NCI-H345 (cell line): ENCODE measurements at regions not wholly inside any gene's neighbourhood (a gene's known extent, or its start where the extent isn't known, plus 50 kb on each side); places are given as distances from the start of the nearest gene placed in this dataset.
A peak's percentile ranks its signal among the peaks of the same experiment; 100 is the strongest.
"Not testable (repeated sequence)": the region's sequence is repeated elsewhere in the genome, so short reads cannot be mapped to it uniquely, and the experiment has no call there.

ENCODE experiments used
- DNase-seq: peaks from one replicate; lab custom pipeline; 2025; lab: John Stamatoyannopoulos, UW

- no peak for DNase-seq
These were observed 125.1 kb upstream of the FAM204A start for GRCh38 chr10:118467200-118467599.

DNA sequence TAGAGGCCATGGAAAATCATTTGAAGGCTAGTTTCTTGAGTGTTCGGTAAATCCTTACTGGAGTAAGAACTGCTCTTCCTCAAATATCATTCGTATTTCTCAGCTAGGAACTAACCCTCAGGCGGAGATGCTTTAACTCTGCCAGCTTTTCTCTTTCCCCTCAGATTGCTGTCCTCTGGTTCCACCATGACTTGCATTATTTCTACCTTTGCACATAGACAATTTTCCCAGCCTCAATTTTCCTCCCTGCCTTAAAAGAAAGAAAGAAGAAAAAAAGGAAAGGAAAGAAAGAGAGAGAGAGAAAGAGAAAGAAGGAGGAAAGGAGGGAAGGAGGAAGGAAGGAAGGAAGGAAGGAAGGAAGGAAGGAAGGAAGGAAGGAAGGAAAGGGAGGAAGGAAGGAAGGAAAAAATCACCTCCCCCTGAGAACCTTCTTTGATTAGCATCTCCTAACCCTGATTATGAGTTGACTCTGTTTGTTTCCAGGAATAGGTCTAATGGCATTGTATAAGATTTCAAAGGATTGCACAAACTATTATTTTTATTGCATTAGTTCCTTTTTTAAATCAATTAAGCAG is 123.3 kb upstream of the FAM204A start:
- DNase-seq: no peak

GRCh38 chr10:118463740-118464139 is 121.6 kb upstream of the FAM204A start:
- no peak for DNase-seq

DNA sequence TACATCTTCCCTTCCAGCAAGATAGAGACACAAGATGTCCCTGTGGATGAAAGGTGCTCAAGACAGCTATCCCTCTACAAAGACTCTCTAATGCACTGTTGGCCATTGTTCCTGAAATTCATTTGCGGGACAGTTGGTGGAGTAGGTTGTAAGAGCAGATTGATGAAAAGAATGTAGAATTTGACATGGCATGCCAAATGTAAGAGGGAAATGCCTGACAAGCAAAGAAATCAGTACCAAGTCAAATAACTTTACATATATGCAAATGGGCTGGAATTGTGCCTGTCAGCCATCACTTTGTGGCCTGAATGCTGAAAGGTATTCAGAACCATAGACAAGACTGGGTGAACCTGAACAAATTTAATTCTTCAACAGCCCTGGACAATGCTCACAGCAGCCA is 120.3 kb upstream of the FAM204A start:
- no peak for DNase-seq

- peak; percentile 71 for DNase-seq
These were observed 117.6 kb upstream of the FAM204A start for GRCh38 chr10:118459642-118460193.

GRCh38 chr10:118458957-118459641 is 117.0 kb upstream of the FAM204A start:
- DNase-seq: no peak

GRCh38 chr10:118457824-118458428 is 115.8 kb upstream of the FAM204A start:
- DNase-seq: no peak

GRCh38 chr10:118455181-118455695 is 113.1 kb upstream of the FAM204A start:
- no peak for DNase-seq

- DNase-seq: no peak
These were observed 112.1 kb upstream of the FAM204A start for GRCh38 chr10:118454211-118454610.

GRCh38 chr10:118452098-118452497 is 110.0 kb upstream of the FAM204A start:
- no peak for DNase-seq

DNA sequence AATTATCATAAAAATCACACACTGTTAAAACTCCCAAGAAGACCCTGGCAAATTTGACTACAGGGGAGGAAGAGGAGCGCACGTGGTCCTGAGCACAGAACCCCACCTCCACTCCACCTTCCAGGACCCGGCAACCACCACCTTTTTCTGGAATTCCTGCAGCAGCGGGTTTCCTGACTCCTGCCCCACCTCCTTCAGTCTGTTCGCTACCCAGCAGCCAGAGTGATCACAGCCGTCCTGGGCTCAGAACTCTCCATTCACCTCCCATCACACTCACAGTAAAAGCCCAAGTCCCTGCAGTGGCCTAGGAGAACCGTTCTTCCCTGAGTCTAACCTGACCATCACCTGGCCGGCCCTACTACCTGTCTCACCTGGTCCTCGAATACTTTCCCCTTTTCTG is 107.4 kb upstream of the FAM204A start:
- no peak for DNase-seq

GRCh38 chr10:118448744-118449143 is 106.6 kb upstream of the FAM204A start:
- DNase-seq: no peak

GRCh38 chr10:118447478-118448270 is 105.5 kb upstream of the FAM204A start:
- DNase-seq: no peak

GRCh38 chr10:118445535-118445934 is 103.4 kb upstream of the FAM204A start:
- no peak for DNase-seq

GRCh38 chr10:118444069-118444468 is 101.9 kb upstream of the FAM204A start:
- no peak for DNase-seq

DNA sequence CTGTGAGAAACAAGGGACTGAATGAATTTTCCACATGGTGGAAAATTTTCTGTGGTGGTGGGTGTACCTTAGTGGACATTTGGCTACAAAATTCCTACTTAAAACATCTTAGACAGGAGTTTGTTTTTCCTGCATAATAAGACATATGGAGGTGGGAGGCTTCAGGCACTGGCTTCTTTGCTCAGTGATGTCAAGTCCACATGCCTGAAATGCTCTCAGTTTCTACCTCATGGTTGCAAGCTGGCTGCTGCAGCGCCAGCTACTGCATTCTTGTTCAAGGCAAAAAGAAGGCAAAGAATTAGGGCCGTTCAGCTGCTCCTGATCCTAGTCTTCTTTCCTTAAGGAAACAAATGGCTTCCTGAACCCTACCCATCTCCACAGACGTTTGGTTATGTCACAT is 99.9 kb upstream of the FAM204A start:
- no peak for DNase-seq

- DNase-seq: no peak
These were observed 97.7 kb upstream of the FAM204A start for GRCh38 chr10:118439824-118440223.

DNA sequence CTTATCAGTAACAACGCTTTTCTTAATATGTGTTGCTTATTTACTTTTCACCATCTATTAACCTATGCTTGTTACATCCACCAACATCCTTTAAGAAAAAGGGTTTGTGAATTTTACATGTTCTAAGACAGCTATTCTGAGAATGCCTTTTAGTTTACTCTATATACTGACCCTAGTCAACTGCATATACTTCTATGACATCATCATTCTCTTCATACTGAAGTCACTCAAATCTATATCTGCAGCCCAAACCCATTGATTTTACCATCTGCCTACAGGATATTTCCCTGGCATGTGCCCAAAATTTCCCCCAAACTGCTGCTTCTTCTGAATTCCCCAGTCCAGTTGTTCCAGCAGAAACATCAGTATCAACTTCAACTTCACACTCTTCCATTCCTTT is 94.6 kb upstream of the FAM204A start:
- no peak for DNase-seq

DNA sequence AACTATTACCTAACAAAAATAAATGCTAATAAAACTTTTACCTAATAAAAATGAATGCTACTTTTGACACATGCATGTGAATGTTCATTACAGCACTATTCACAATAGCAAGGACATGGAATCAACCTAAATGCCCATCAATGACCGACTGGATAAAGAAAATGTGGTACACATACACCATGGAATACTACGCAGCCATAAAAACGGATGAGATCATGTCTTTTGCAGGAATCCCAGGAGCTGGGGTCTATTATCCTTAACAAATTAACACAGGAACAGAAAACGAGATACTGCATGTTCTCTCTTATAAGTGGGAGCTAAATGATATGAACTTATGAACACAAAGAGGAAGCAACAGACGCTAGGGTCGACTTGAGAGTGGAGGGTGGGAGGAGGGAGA is 88.1 kb upstream of the FAM204A start:
- DNase-seq: no peak

- peak; percentile 80 for DNase-seq
These were observed 81.8 kb upstream of the FAM204A start for GRCh38 chr10:118423800-118424442.

DNA sequence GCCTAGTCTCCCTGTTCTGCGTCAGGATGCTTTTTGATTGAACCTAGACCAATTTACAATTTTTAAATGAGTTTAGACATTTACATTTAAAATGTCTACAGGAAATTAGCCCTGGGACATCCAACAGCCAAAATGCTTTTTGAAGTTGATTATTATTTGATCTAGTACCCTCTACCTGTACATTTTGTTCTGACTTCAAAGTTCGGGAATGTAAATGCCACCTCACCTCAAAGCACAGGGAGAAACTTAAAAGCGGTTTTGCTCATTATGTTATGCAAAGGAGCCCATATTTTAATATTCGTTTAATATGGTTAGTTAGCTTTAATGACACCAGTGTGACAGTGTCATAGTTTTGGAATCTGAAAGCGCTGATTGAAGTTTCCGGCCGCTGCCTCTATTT is 80.1 kb upstream of the FAM204A start:
- no peak for DNase-seq

GRCh38 chr10:118420049-118420448 is 77.9 kb upstream of the FAM204A start:
- not testable (repeated sequence) for DNase-seq
